Liver (tissue), 8 donors: ENCODE measurements at regions not wholly inside any gene's neighbourhood (a gene's known extent, or its start where the extent isn't known, plus 50 kb on each side); places are given as distances from the start of the nearest gene placed in this dataset.

Experiments used
- DNase-seq: peaks from one replicate; pipeline ENCODE4 v3.0.0-alpha.2; 2017; ENCODE audit warnings: low spot score
- H3K27ac ChIP-seq, 2 donors: one replicate each; pipeline ENCODE4 v1.7.0; 2013; ENCODE audit warnings: inconsistent platforms in 2 of 2, low read length in 2 of 2, control low read depth in 1 of 2, low read depth in 1 of 2, mild to moderate bottlenecking in 1 of 2
- H3K27me3 ChIP-seq, 4 donors: one replicate each; pipeline versions ENCODE4 v1.6.1 to v1.7.0; 2013; ENCODE audit warnings: low read length in 3 of 4, inconsistent platforms in 1 of 4, mild to moderate bottlenecking in 1 of 4, moderate library complexity in 1 of 4; ENCODE audit not compliant: control insufficient read depth in 4 of 4, insufficient read depth in 4 of 4
- H3K36me3 ChIP-seq, 4 donors: one replicate each; pipeline versions ENCODE4 v1.6.1 to v1.7.0; 2013; ENCODE audit warnings: low read length in 3 of 4, mild to moderate bottlenecking in 3 of 4, low read depth in 1 of 4, moderate library complexity in 1 of 4; ENCODE audit not compliant: control insufficient read depth in 4 of 4, insufficient read depth in 3 of 4
- H3K4me1 ChIP-seq, 4 donors: one replicate each; pipeline versions ENCODE4 v1.6.1 to v1.7.0; 2013; ENCODE audit warnings: low read length in 3 of 4, mild to moderate bottlenecking in 3 of 4, moderate library complexity in 1 of 4; ENCODE audit not compliant: control insufficient read depth in 4 of 4, insufficient read depth in 4 of 4
- H3K4me3 ChIP-seq, 3 donors: one replicate each; pipeline versions ENCODE4 v1.6.1 to v1.7.0; 2013; ENCODE audit warnings: low read length in 3 of 3, control low read depth in 1 of 3, low read depth in 1 of 3, mild to moderate bottlenecking in 1 of 3
- H3K9ac ChIP-seq, 2 donors: one replicate each; pipeline ENCODE4 v1.7.0; 2013; ENCODE audit warnings: low read length in 2 of 2, mild to moderate bottlenecking in 2 of 2, moderate library complexity in 2 of 2, control low read depth in 1 of 2, low read depth in 1 of 2
- H3K9me3 ChIP-seq, 4 donors: one replicate each; pipeline versions ENCODE4 v1.6.1 to v1.7.0; 2013; ENCODE audit warnings: low read length in 3 of 4; ENCODE audit not compliant: control insufficient read depth in 4 of 4
- CTCF ChIP-seq: fragments of 150-350 bp; IDR thresholded peaks from 2 replicates; pipeline ENCODE4 v1.5.1; 2017; ENCODE audit warnings: improper control_type of control experiment, low read depth, low read length; ENCODE audit not compliant: missing input control
- EGR1 ChIP-seq, 2 donors: IDR thresholded peaks; 2 replicates each; pipeline ENCODE4 v1.6.1; 2016 to 2018; ENCODE audit warnings: antibody characterized with exemption in 2 of 2, low read depth in 2 of 2
- FOXA1 ChIP-seq: IDR thresholded peaks from 2 replicates; pipeline ENCODE4 v1.6.1; 2016; ENCODE audit warnings: antibody characterized with exemption
- FOXA2 ChIP-seq: IDR thresholded peaks from 2 replicates; pipeline ENCODE4 v1.6.1; 2016; ENCODE audit warnings: antibody characterized with exemption
- HNF4A ChIP-seq, 2 donors: conservative IDR thresholded peaks; 2 replicates each; pipeline ENCODE4 v1.6.1; 2016; ENCODE audit warnings: antibody characterized with exemption in 2 of 2, mild to moderate bottlenecking in 2 of 2
- HNF4G ChIP-seq: IDR thresholded peaks from 2 replicates; pipeline ENCODE4 v1.6.1; 2016; ENCODE audit warnings: antibody characterized with exemption
- JUND ChIP-seq, 2 donors: IDR thresholded peaks; 2 replicates each; pipeline ENCODE4 v1.6.1; 2016; ENCODE audit warnings: antibody characterized with exemption in 2 of 2
- MAX ChIP-seq: IDR thresholded peaks from 2 replicates; pipeline ENCODE4 v1.6.1; 2016; ENCODE audit warnings: antibody characterized with exemption
- RAD21 ChIP-seq, 2 donors: IDR thresholded peaks; 2 replicates each; pipeline ENCODE4 v1.6.1; 2016; ENCODE audit warnings: antibody characterized with exemption in 2 of 2, mild to moderate bottlenecking in 2 of 2
- RXRA ChIP-seq, 2 donors: IDR thresholded peaks; 2 replicates each; pipeline ENCODE4 v1.6.1; 2017 to 2018; ENCODE audit warnings: antibody characterized with exemption in 2 of 2, mild to moderate bottlenecking in 1 of 2
- SP1 ChIP-seq: IDR thresholded peaks from 2 replicates; pipeline ENCODE4 v1.6.1; 2018; ENCODE audit warnings: antibody characterized with exemption, mild to moderate bottlenecking
- TAF1 ChIP-seq: conservative IDR thresholded peaks from 2 replicates; pipeline ENCODE4 v1.6.1; 2016; ENCODE audit warnings: antibody characterized with exemption, mild to moderate bottlenecking
- YY1 ChIP-seq: IDR thresholded peaks from 2 replicates; pipeline ENCODE4 v1.6.1; 2016; ENCODE audit warnings: antibody characterized with exemption, mild to moderate bottlenecking
- ZBTB33 ChIP-seq: IDR thresholded peaks from 2 replicates; pipeline ENCODE4 v1.6.1; 2016; ENCODE audit warnings: antibody characterized with exemption
- WGBS: extraction: QIAGEN DNeasy Blood & Tissue Kit; methylation state at CpG from one replicate; pipeline ENCODE4 v1.1.7; 2013; 5-methylcytosine and 5-hydroxymethylcytosine counted together
- TF ChIP-seq, protein P1 (sequence below): IDR thresholded peaks from 2 replicates; pipeline ENCODE4 v1.6.1; 2016; ENCODE audit warnings: antibody characterized with exemption
- TF ChIP-seq, protein P2 (sequence below): IDR thresholded peaks from 2 replicates; pipeline ENCODE4 v1.6.1; 2016; ENCODE audit warnings: antibody characterized with exemption, mild to moderate bottlenecking
- donor health status: healthy.
- donor health status: healthy.
- donor health status: healthy.
- donor health status: healthy.
- donor health status: healthy.

DNA sequence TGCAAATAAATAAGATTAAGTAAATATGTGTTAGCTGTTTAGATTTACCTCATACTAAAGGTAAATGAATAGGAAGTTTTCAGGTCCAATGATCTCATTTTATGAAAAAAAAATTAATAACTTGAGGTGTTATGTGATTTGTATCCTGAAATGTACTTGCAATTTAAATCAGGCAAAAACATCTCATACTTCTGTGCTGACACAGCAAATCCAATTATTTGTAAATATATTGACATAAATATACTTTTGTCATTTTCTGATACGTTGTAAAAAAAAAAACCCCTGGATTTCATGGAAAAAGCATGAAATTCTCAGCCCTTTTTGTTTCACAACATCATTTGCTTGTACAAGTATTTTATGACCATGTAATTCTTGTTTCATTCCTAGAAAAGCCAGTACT, 184.1 kb upstream of the NCAM2 start (continued):
- no peak for TF ChIP-seq MAX

- H3K27me3 ChIP-seq: no peaks in the 10 kb centered on the region
- no peak overlapping the region for H3K27ac ChIP-seq
- H3K9ac ChIP-seq: no peak overlapping the region
- WGBS: 48% methylated on average over 2 of the region's 2 CpGs
- no peak for DNase-seq
- no peaks in the 10 kb centered on the region for H3K9me3 ChIP-seq
- H3K36me3 ChIP-seq: no peaks in the 10 kb centered on the region
- H3K4me1 ChIP-seq: no peaks in the 10 kb centered on the region
- no peak overlapping the region for H3K4me3 ChIP-seq
- TF ChIP-seq FOXA1 (no peak), JUND (IDR thresholded peaks at IDR 0.05) (no peak)
Measured at GRCh38 chr21:20822666-20823065, 175.5 kb upstream of the NCAM2 start.

DNA sequence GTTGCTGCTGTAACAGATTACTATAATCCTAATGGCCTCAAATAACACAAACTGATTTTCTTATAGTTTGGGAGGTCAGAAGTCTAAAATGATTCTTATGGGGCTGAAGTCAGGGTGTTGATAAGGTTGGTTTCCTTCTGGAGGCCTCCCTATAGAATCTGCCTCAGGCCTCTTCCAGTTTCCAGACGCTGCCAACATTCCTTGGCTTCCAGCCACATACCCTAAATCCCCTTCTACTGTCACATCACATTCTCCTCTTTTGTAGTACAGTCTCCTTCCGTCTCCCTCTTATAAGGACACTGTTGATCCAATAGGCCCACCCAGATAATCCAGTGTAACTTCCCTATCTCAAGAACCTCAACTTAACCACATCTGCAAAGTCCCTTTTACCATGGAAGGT, 145.3 kb upstream of the NCAM2 start:
- H3K4me1 ChIP-seq: no peaks in the 10 kb centered on the region
- TF ChIP-seq TAF1 (no peak), HNF4A (conservative IDR thresholded peaks at IDR 0.05) (no peak), FOXA1 (no peak), YY1 (no peak), HNF4G (no peak), SP1 (no peak), RXRA (IDR thresholded peaks at IDR 0.05) (no peak), CTCF (no peak), EGR1 (IDR thresholded peaks at IDR 0.05; ENCODE audit: low read depth in 2 of 2) (no peak), RAD21 (IDR thresholded peaks at IDR 0.05) (no peak), JUND (IDR thresholded peaks at IDR 0.05) (no peak), MAX (no peak), FOXA2 (no peak), ZBTB33 (no peak)
- TF ChIP-seq, protein P1, sequence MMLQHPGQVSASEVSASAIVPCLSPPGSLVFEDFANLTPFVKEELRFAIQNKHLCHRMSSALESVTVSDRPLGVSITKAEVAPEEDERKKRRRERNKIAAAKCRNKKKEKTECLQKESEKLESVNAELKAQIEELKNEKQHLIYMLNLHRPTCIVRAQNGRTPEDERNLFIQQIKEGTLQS: no peak
- TF ChIP-seq, protein P2, sequence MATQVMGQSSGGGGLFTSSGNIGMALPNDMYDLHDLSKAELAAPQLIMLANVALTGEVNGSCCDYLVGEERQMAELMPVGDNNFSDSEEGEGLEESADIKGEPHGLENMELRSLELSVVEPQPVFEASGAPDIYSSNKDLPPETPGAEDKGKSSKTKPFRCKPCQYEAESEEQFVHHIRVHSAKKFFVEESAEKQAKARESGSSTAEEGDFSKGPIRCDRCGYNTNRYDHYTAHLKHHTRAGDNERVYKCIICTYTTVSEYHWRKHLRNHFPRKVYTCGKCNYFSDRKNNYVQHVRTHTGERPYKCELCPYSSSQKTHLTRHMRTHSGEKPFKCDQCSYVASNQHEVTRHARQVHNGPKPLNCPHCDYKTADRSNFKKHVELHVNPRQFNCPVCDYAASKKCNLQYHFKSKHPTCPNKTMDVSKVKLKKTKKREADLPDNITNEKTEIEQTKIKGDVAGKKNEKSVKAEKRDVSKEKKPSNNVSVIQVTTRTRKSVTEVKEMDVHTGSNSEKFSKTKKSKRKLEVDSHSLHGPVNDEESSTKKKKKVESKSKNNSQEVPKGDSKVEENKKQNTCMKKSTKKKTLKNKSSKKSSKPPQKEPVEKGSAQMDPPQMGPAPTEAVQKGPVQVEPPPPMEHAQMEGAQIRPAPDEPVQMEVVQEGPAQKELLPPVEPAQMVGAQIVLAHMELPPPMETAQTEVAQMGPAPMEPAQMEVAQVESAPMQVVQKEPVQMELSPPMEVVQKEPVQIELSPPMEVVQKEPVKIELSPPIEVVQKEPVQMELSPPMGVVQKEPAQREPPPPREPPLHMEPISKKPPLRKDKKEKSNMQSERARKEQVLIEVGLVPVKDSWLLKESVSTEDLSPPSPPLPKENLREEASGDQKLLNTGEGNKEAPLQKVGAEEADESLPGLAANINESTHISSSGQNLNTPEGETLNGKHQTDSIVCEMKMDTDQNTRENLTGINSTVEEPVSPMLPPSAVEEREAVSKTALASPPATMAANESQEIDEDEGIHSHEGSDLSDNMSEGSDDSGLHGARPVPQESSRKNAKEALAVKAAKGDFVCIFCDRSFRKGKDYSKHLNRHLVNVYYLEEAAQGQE: no peak
- H3K27ac ChIP-seq: no peak overlapping the region
- H3K9ac ChIP-seq: no peak overlapping the region
- H3K4me3 ChIP-seq: no peak overlapping the region
- no peaks in the 10 kb centered on the region for H3K27me3 ChIP-seq
- no peaks in the 10 kb centered on the region for H3K36me3 ChIP-seq
- 68% methylated on average over 2 of the region's 2 CpGs for WGBS
- H3K9me3 ChIP-seq: peaks cover 0 to 6% (median 0%) of the 10 kb centered on the region in 4 donors
- DNase-seq: no peak
